Suprapubic skin (tissue), 4 donors: ENCODE measurements at regions not wholly inside any gene's neighbourhood (a gene's known extent, or its start where the extent isn't known, plus 50 kb on each side); places are given as distances from the start of the nearest gene placed in this dataset.

Source experiments
- EP300 ChIP-seq: sonication (generic); formaldehyde crosslinking; IDR thresholded peaks from one replicate; pipeline ENCODE4 v1.6.1; 2017; ENCODE audit warnings: antibody characterized with exemption
- POLR2A ChIP-seq, 2 donors: fragments of 450-650 bp; IDR thresholded peaks; one replicate each; pipeline ENCODE4 v1.6.1; 2017; ENCODE audit warnings: antibody characterized with exemption in 2 of 2, mild to moderate bottlenecking in 2 of 2, moderate library complexity in 2 of 2
- POLR2AphosphoS5 ChIP-seq, 3 donors: sonication (generic); formaldehyde crosslinking; IDR thresholded peaks; one replicate each; pipeline ENCODE4 v1.6.1; 2017; ENCODE audit warnings: antibody characterized with exemption in 3 of 3
- TF ChIP-seq, protein P1 (sequence below), 2 donors: fragments of 200-600 bp in 1 of 2; fragments of 450-650 bp in 1 of 2; sonication (generic) in 1 of 2; IDR thresholded peaks; one replicate each; pipeline ENCODE4 v1.5.1; 2016 to 2019; ENCODE audit warnings: antibody characterized with exemption in 2 of 2, mild to moderate bottlenecking in 1 of 2, moderate library complexity in 1 of 2

DNA sequence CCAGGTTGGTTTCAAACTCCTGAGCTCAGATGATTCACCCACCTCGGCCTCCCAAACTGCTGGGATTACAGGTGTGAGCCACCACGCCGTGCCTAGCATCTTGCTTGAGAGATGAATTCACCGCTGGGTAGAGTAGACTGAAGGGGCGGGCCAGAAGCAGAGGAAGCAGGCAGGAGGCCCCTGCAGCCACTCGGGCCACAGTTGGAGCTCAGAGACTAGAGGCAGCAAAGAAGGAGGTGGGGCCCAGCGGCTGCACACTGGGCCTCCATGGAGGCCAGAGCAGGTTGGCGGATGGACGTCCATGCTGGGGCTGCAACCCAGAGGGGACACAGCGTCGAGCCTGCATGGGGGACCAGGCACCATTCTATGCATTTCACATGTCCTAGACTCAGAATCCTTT is 88.4 kb upstream of the FGF3 start:
- TF ChIP-seq, protein P1, sequence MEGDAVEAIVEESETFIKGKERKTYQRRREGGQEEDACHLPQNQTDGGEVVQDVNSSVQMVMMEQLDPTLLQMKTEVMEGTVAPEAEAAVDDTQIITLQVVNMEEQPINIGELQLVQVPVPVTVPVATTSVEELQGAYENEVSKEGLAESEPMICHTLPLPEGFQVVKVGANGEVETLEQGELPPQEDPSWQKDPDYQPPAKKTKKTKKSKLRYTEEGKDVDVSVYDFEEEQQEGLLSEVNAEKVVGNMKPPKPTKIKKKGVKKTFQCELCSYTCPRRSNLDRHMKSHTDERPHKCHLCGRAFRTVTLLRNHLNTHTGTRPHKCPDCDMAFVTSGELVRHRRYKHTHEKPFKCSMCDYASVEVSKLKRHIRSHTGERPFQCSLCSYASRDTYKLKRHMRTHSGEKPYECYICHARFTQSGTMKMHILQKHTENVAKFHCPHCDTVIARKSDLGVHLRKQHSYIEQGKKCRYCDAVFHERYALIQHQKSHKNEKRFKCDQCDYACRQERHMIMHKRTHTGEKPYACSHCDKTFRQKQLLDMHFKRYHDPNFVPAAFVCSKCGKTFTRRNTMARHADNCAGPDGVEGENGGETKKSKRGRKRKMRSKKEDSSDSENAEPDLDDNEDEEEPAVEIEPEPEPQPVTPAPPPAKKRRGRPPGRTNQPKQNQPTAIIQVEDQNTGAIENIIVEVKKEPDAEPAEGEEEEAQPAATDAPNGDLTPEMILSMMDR (IDR thresholded peaks at IDR 0.05): no peak
- no peak for TF ChIP-seq POLR2A (IDR thresholded peaks at IDR 0.05)
- no peak for TF ChIP-seq POLR2AphosphoS5 (IDR thresholded peaks at IDR 0.05)
- no peak for TF ChIP-seq EP300
